ENCODE measurements at regions not wholly inside any gene's neighbourhood (a gene's known extent, or its start where the extent isn't known, plus 50 kb on each side); places are given as distances from the start of the nearest gene placed in this dataset.

DNA sequence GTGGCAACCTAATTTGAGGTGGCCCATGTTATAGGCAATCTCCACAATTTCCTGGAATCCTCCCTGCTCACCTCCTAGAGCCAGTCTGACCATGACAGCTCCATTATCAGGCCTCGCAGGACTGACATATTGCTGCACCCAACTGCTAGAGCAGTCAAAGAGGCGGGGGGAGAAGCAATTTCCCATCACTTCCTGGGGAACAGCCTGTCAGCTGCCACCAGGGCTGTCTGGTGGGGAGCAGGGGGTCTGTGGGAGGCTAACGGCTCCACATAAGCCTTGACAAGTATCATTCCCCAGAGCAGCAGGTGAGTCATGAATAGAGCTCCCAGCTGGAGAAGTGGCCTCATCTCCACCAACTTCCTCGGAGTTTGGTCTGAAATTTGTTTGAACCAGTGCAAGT, 322.9 kb downstream of the MATN1 start:
- no peak for DNase-seq

DNA sequence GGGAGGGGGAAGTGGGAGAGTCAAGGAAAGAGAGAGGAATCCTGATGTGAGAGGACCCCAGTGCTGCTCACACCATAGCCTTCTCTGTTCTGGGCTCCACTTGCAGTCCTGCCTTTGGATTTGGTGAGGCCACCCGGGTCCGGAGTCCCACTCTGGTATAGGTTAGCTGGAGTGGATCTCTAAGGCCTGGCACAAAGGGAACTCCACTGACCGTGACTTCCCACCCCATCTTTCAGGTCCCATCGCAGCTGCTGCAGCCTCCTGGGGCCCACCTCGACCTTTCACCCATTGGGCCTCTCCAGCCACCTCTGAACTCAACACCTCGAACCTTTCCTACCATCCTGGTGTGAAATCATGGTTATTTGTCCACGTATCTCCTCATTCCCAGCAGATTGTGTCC, 324.4 kb downstream of the MATN1 start:
- no peak for DNase-seq

DNA sequence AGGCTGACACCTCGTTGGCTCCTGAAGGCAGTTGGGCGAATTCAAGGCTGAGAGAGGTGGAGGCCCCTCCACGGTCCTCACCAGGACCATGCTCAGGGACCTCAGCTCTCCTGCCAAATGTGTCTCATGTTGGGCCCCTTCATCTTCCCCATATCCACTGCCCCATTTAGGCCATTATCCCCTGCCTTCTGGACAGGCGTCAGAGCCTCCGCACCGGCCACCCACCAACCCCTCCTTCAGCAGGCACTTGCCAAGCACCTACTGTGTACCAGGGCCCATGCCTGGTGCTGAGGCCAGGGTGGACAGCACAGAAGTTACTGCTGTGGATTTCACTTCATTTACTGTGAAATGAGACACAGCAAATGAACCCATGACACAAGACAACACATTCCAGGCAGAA, 325.8 kb downstream of the MATN1 start:
- no peak for DNase-seq

DNA sequence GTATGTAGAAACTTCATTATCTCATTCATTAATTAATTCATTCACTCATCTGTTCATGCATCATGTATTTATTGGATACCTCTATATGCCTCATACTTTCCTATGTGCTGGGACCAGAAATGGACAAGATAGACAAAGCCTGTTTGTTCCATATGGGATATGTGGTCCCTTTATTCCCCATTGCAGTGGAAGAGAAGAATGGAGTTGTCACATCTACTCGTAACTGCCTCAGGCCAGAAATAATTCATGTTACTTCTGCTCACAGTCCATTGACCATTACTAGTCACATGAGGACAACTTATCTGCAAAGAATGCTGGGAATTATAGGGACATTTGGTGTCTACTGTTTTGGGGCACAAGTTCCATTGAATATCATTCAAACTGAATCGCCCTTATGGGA, 327.8 kb downstream of the MATN1 start:
- DNase-seq, result no peak

DNA sequence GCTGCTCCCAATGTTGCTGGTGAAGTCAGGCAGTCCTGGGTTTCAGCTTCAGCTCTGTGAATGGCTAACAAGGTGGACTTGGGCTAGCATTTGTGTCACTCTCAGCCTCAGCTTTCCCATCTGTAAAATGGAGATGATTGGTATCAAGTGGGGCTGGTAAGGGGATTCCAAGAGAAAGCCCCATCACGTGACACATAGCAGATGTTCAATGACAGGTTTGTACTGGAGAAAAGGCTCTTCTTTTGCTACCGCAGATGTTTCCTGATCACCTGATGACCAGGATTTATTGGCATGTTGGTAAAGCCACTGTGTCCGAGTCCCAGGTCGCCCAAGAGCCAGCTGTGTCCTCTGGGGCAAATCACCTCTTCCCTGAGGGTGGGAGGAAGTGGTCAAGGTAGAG, 335.0 kb downstream of the MATN1 start:
- no peak for DNase-seq

DNA sequence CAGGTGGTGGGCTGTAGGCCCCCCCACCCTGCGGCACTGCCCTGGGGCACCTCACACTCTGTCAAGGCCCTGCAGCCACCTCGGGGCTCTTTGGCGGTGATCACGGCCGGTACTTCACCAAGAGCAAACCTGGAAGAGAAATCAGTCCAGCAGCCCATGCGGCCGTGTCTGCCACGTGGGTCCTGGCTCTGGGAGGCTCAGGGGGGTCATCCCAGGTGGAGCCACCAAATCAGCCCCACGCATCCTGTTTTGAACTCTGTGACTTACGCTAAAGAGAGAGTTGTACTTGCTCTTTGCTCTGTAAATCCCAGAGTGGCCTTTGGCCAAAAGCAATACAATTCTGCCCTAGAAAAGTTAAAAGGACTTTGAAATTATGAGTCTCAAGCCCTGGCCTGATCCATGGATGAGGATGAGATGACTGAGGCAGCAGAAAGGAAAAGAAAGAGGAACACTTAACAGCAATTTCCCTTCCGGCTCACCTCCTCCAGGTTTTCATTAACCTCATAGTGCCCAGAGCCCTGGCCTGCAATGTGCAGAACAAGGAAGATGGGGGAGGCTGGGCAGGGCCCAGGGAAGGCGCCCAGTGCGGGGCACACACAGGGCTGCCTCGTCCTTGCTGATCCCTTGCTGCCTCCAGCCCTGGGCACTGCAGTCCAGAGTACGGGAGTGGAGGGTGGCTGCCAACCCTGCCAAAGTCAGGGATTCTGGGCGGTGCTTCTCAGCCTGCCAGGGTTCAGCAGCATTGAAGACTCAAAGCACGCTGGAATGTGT, 337.0 kb downstream of the MATN1 start:
- DNase-seq, result no peak

DNA sequence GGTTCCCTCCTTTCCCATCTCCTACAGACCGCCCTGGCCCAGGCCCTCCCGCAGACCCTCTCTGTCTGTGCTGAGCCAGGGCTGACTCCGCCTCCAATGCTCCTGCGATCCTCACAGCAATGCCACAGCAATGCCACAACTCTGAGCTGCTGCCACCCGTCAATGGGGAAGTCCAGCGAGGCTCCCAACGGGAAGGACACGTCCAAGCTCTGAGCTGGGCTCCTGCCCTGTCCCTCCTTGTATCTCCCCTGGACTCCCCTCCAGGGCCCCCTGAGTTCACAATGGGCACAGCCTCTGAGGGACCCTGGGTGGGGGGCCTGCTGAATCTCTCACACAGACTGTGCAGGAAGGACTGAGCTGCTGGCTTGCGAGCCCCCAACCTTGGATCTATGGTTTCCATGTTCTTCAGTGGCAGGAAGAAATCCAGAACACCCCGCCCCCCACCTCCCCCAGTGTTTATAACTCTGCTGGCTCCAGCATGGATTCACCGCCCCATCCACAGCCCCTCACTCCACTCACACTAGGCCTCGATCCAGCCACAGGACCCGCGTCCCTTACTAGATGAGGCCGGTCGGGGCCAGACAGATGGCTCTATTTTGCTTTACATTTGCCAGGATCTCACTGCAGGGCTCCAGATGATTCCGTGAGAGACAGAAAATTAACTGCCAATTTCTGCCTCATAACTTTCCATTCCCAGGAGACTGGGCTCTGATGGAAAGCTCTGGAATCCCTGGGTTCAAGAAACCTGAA, 338.0 kb downstream of the MATN1 start:
- DNase-seq, result no peak

DNA sequence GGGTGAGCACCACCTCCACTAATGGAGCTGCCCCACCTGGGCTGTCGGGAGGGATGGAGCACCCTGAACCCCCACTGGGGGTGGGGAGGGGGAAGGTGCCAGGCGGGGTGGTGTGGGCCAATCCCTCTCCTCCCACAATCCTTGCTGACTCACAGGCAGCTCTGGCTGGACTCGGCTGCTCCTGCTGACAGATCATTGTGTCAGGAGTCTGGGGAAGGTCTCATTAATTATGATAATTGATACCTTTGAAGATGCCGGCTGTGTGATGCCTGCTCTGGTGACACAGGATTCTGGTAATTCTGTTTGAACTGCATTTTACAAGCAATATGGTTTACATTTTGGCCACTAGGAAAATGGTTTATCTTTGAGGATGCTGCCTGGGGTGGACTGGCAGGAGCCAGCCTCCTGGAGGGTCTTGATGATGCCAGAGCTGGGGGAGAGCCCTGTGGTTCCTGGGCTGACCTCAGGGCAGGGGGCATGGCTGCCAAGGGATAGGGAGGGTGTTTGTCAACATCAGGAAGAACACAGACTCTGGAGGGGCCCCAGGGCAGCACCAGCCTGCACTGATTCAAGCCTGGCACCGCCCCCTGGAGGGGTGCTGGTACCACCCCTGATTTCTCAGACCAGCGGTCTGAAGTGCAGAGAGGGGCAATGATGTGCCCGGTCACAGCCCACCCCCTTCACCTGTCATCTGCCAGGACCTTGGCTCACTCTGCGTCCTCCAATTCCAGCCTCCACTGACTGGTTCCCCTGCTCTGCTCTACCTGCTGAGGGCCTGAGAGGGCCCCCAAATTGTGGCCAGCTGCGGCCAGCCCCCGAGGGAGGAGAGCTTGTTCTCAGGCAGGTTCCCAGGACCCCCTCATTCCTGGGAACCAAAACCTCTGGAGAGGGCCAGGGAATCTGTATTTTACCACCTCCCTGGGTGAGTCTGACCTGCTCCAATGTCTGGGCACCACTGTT, 338.8 kb downstream of the MATN1 start:
- no peak for DNase-seq

DNA sequence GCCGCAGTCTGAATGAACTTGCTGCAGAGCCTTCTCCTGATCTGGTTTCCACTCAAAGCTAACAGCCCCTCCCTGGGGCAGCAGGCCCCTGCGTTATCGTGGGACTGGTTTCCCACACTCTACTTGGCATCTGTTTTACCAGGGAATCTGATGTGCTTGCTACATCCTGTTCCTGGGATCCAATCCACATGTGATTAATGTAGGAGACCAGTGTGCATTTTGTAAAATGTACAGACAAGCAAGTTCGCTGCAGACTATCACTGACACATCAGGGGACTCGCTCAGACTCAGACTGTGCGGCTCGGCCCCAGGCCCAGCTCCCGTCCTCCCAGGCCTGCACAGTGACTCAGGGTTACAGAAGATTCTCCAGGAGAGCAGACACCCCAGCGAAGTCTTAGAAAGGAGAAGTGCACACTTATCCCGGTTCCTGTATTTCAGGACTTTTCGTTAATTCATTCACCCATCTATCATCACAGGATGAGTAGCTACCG, 340.1 kb downstream of the MATN1 start:
- no peak for DNase-seq

DNA sequence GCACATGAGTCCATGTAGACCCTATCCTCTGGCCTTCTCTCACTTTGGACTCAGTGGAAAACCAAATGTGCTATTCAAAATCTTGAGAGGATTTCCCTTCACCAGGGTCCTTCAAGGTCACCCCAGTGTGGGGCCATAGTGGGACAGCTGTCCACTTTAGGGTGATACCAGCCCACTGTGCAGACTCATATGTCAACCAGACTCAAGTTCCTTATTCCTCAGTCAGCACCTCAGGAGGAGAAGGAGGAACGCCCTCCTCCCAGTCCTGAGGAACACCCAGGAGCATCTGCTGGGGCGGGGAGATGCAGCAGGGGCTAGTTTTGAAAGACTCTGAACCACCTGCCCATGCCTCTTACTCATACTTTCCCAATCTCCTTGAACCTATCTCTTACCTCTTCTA, 340.9 kb downstream of the MATN1 start:
- no peak for DNase-seq

DNA sequence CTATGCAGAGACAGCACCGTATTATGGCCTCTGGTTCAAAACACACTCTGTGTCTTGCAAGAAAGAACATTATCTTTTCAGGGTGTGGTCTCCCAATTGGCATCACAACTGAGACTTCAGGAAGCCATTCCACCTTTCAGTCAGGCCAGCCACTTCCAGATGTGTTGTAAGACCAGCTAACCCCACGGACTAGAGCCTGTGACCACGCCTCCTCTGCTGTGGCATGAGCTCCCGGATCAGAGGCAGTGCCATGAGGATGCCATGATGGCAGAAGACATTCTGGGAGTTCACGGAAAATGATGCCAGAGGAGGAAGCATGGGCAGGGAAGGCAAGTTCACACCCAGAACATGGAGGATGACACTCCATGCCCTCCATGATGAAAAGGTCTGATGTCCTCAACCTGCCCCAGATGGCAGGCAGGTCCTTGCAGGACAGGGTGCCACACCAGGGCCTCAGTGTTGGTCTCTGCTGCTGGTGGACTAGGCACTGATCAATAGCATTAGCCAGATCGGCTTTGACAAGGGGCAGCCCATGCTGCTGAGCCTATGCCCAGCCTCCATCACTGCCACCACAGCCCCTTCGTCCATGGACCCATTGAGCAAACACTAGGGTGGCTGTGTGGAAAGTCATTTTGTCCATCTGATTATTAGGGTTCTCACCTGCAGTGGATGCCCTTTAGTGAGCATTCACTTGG, 341.6 kb downstream of the MATN1 start:
- DNase-seq, result no peak

DNA sequence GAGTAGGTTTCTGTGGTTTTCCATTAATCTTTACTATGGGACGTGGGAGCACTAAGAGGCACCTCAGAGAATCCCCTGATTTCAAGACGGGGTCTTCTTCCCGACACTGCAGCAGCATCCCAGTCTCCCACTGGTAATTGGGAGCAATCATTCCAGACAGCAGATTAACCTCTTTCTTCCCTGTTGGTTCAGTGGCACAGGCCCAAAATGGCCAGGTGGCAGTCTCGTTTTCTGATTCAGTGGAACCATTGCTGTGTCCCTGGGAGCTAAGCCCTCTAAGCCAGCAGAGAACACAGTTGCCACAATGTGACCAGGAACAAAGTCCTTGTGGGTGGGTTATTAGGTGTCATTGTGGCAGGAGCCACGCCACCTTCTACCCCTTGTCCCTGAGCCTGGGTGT, 342.1 kb downstream of the MATN1 start:
- DNase-seq, result no peak

DNA sequence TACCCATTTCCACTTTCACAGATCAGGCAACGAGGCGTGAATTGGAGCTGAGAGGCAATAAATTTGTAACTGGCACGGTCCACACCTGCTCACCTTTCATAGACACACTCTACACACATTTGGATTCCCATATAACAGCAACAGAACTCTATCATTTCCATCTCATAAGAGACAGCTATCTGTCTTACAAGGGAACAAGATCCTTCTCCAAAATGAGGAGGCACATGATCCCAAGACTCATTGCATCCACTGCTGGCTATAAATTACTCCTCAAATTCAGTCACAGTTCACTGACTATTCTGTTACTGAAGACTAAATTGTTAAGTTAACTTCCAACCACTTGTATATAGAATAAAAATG, 342.8 kb downstream of the MATN1 start:
- no peak for DNase-seq

DNA sequence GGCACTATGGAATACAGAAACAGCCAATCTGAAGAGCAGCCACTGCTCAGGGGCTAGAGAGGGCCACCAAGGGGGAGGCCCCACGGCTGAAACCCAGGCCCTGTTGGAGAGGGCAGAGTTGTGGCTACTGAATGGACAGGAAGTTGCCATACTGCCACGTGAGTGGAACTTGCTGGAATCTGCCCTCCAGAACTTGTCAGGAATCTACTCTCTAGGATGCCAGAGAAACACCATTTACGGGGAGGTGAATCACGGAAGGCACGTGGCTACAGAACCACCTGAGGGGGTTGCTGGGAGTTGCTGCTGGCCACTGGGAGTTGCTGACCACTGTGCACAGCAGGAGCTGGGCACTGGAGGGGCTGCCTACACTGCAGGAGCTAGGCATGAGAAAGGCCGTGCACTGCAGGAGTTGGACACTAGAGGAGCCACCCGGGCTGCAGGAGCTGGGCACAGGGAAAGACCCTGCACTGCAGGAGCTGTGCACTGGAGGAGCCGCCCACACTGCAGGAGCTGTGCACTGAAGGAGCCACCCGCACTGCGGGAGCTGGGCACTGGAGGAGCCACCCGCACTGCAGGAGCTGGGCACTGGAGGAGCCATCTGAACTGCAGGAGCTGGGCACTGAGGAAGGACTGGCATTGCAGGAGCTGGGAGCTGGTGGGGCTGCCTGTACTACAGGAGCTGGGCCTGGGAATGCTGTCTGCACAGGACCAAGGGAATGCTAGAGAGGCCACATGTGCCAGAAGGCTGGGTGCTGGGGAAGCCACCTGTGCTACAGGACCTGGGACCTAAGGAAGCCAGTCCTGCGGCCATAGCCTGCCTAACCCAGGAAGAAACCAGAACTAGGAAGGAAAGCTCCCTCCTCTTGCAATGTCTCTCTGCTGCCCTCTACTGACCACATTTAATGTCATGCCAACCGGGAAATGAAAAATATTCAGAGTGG, 343.4 kb downstream of the MATN1 start:
- peak; percentile 5 to 53 for DNase-seq

DNA sequence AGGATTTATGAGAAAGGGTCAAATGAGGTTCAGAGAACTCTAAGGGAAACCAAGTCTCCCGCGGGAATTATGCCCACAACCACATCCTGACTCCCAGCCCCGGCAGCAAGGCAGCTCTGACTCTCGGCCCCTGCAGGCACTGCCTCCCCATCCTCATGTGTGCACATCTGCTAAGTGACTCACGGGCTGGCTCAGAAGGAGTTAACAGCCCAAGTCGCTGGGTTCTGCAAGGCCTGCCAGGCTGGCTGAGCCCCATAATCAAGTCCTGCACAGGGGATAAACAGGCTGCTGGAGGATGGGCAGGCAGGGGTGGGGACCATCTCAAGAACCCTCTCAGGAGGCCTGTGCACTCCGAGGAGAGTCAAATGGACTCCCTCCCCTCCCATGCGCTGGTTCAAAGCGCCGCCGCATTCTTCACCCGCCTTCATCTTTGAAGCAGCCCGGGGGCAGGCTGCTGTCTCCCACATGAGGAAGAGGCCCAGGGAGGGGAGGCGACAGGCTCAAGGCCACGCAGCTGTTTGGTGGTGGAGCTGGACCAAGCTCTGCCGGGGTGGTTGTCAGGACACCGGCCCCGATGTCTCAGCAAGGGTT, 344.3 kb downstream of the MATN1 start:
- no peak for DNase-seq

DNA sequence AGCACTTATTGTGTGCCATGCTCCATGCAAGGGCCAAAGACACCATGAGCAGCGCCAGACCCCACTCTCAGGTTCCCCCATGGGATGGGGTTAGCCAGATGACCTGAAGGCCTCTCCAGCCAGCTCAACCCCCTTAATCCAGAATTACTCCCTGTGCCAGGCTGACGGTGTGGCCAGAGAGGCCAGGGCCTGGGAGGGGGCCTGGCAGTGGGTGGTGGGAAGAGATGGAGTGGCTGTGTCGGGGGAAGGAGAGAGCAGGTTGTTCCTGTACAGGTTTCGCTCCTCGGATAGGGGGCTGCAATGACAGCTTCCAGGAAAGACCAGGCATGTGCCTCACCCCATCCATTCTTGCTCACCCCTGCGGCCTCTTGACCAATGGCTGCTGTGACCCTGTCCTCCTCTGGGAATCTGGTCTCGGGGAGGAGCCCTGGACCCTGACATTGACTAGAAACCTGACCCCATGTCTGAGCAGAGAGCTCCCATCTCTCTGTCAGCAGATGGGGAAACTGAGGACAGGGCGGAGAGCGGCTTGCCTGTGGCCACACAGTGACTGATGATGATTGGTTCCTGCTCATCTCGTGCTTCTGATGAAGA, 345.3 kb downstream of the MATN1 start:
- no peak for DNase-seq

DNA sequence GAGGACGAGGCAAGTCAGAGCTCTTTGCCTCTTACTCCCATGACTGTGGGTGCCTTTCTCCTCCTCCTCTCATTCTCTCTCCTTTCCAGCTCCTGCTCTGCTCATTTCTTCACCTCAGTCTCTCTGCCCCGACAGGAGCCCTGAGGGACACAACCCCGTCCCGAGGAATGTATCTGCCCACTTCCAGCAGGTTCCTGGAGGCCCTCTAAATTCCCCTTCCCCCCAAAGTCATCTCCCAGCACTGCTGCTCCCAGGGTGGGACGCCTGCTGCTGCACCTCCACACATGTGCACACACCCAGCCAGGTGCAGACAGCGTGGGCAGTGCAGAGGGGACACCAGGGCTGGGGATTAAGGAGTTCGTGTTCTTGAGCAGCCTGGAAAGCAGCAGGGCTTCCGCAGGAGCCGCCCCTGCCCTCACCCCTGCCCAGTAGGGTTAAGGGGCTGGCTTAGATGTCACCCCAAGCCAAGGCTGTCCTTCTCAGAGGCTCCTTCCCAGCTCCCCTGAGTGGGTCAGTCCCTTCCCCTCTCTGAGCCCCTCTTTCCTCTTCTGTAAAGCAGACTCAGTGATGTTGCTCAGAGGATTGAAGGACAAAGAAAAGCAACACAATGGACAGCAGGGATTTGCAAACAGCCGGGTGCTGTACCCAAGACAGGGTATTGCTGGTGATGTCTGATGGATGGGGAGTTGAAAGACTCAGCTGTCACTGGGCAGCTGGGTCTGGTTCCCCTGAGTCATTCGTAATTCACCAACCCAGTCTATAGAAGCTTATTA, 346.0 kb downstream of the MATN1 start:
- DNase-seq, result no peak

DNA sequence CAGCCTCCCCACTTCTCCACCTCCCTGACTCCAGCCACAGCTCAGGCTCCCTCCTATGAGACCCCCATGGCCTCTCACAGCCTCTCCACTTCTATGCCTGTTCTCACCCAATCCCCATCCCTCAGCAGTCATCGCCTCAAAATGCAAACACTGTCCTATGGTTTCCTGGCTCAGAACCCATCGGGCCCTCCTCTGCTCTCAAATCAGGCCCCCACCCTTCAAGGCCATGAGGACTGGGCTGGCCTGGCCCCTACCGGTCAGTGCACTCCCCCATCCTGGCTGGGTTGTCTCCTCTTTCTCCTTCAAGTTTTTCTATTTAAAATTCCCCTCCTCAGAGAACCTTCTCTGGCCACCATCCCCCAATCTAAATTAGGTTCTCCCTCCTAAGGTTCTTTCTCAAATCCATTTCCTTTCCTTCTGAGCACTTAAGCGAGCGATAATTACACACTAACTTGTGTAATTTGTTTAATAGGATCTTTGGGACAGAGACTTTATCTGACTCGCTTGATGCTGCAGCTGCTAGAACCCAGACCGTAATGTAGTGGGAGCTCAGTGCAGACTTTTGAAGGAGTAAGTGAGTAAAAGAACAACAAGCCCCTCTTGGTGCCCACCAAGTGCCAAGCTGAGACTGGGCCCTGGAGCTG, 347.2 kb downstream of the MATN1 start:
- no peak for DNase-seq

DNA sequence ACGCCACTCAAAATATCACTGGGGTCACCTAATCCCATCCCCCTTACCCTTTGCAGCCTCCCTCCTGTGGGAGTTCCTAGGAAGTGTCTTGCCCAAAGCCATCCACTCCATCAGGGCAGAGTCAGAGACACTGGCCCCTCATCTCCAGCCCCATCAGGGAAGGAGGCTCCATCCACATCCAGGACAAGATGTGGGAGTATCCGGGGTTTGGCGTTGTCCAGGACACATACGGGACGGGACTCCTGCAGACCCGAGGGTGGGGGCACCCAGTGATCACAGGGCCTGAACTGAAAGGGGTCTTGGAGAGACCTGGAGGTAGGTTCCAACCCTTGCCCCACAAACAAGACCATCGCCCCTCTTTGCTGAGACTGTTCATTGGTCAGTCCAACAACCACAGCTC, 348.2 kb downstream of the MATN1 start:
- no peak for DNase-seq

Measured in bone marrow (tissue), 2 donors.